ENCODE measurements at regions not wholly inside any gene's neighbourhood (a gene's known extent, or its start where the extent isn't known, plus 50 kb on each side); places are given as distances from the start of the nearest gene placed in this dataset.

- TF ChIP-seq IRF3 (IDR thresholded peaks at IDR 0.05; ENCODE audit: low read depth, low read length) = no peak
- TF ChIP-seq TAF1 (IDR thresholded peaks at IDR 0.05; ENCODE audit: borderline replicate concordance, low read depth, low read length) = no peak
- no peak for TF ChIP-seq RCOR1 (IDR thresholded peaks at IDR 0.05; ENCODE audit: low read length)
- no peak for TF ChIP-seq ELF1 (IDR thresholded peaks at IDR 0.05)
- no peak for TF ChIP-seq EZH2phosphoT487 (IDR thresholded peaks at IDR 0.05; ENCODE audit: borderline replicate concordance, low read depth)
Measured at GRCh38 chr6:15801912-15802311, 139.1 kb upstream of the DTNBP1 start (continued).

GRCh38 chr6:15800841-15801617, 138.2 kb upstream of the DTNBP1 start:
- H3K27me3 ChIP-seq (ENCODE audit: insufficient read depth) = no peaks in the 10 kb centered on the region
- 52% methylated on average over 11 of the region's 11 CpGs for WGBS (ENCODE audit: low lambda C conversion rate)

More at GRCh38 chr6:15800841-15801617, 138.2 kb upstream of the DTNBP1 start:
- ChIA-PET CTCF (interaction anchor here (1.5 kb wide), 1 partner anchor 110 kb away, joined by 5 read pairs; no protein-coding TSS in a partner anchor), POLR2A (no interaction called here)
- Histone ChIP-seq H3K79me2 (ENCODE audit: insufficient read depth) (no peaks in the 10 kb centered on the region), H3K9me3 (no peaks in the 10 kb centered on the region), H3F3A (replicated peaks; ENCODE audit: insufficient read depth) (no peaks in the 10 kb centered on the region), H2AFZ (ENCODE audit: low read depth) (no peak overlapping the region), H3K36me3 (replicated peaks in 1 of 2; ENCODE audit: control insufficient read depth in 1 of 2, insufficient read depth in 2 of 2, low read length in 1 of 2) (no peaks in the 10 kb centered on the region), H3K4me3 (ENCODE audit: low read depth in 2 of 2, low read length in 1 of 2) (no peak overlapping the region), H3K27ac (ENCODE audit: low read depth in 2 of 2, low read length in 1 of 2) (no peak overlapping the region), H3K4me1 (ENCODE audit: control insufficient read depth in 1 of 2, insufficient read depth in 2 of 2, low read depth in 1 of 2, low read length in 1 of 2) (no peaks in the 10 kb centered on the region), H3K9me2 (no peaks in the 10 kb centered on the region), H4K20me1 (ENCODE audit: insufficient read depth) (no peaks in the 10 kb centered on the region), H3K4me2 (no peak overlapping the region), H3K9ac (no peak overlapping the region)
- TF ChIP-seq MXI1 (IDR thresholded peaks at IDR 0.05; ENCODE audit: low read depth, low read length) (no peak), MEF2A (IDR thresholded peaks at IDR 0.05; ENCODE audit: borderline replicate concordance, low read depth) (no peak), ELF1 (IDR thresholded peaks at IDR 0.05) (no peak), NRF1 (IDR thresholded peaks at IDR 0.05; ENCODE audit: low read depth, low read length) (no peak), REST (IDR thresholded peaks at IDR 0.05; ENCODE audit: low read depth, low read length) (no peak), RXRA (IDR thresholded peaks at IDR 0.05; ENCODE audit: borderline replicate concordance, low read depth) (no peak), MAX (IDR thresholded peaks at IDR 0.05; ENCODE audit: low read depth) (no peak), GATA2 (CRISPR knock-in tag; IDR thresholded peaks at IDR 0.05) (no peak)
- DNase-seq = no peak
